ENCODE measurements at regions not wholly inside any gene's neighbourhood (a gene's known extent, or its start where the extent isn't known, plus 50 kb on each side); places are given as distances from the start of the nearest gene placed in this dataset.

DNA sequence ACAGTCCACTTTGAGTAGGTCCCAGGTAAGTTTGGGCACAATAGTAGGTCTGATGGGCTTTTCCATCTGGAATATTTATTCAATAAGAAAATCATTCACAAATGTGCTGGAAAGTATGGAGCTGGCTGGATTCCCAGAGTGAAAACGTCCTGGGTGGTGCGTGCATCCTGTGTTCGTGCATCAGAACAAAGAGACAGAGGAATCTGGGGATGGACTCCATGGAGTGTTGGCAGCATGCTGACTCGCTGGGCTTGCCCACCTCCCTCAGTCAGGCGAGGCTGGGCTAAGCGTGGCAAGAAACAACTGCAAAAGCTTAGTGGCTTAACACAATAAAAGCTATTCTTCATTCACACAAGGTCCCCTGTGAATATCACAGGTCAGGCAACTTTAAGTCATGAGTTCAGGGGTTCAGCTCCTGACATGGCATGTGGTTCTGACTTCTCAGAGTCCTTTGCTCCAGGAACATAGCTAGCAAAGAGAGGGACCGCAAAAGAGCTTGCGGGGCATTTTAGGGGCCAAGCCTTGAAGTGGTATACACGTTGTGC, 151.6 kb upstream of the ZNF644 start:
- no peaks in the 10 kb centered on the region for H3K4me1 ChIP-seq
- TF ChIP-seq POLR2A (IDR thresholded peaks at IDR 0.05) (no peak), POLR2AphosphoS5 (IDR thresholded peaks at IDR 0.05) (no peak), EP300 (IDR thresholded peaks at IDR 0.05) (no peak)
- TF ChIP-seq, protein P1, sequence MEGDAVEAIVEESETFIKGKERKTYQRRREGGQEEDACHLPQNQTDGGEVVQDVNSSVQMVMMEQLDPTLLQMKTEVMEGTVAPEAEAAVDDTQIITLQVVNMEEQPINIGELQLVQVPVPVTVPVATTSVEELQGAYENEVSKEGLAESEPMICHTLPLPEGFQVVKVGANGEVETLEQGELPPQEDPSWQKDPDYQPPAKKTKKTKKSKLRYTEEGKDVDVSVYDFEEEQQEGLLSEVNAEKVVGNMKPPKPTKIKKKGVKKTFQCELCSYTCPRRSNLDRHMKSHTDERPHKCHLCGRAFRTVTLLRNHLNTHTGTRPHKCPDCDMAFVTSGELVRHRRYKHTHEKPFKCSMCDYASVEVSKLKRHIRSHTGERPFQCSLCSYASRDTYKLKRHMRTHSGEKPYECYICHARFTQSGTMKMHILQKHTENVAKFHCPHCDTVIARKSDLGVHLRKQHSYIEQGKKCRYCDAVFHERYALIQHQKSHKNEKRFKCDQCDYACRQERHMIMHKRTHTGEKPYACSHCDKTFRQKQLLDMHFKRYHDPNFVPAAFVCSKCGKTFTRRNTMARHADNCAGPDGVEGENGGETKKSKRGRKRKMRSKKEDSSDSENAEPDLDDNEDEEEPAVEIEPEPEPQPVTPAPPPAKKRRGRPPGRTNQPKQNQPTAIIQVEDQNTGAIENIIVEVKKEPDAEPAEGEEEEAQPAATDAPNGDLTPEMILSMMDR (IDR thresholded peaks at IDR 0.05), result no peak
- H3K27me3 ChIP-seq, result peaks cover 50% of the 10 kb centered on the region
- H3K27ac ChIP-seq, result no peak overlapping the region
- no peak for ATAC-seq
- no peaks in the 10 kb centered on the region for H3K36me3 ChIP-seq
- 5 to 35% methylated on average over 4 to 9 of the region's 9 CpGs for WGBS, 2 donors (ENCODE audit: low coverage in 1 of 2)
- no peak overlapping the region for H3K4me3 ChIP-seq
- H3K9me3 ChIP-seq, result no peaks in the 10 kb centered on the region

DNA sequence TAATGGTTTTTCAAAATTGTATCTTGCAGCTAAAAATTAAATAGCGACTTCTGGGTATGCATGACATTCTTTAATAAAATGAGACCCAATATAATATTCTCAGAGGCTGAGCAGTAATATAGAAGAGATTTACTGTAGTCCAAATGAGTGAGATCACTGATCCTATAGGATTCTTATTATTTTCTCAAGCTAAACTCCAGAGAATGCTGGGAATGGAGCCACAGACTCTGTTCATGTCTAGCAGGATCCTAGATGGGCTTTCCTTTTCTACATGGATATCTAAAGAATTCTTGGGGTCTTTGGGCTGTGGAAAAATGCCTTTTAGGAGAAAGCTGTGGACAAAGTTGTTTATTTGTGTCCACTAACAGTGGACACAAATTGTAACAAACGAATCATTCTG, 150.7 kb upstream of the ZNF644 start:
- 38 to 83% methylated on average over 2 of the region's 2 CpGs for WGBS, 2 donors (ENCODE audit: low coverage in 1 of 2)
- ATAC-seq, result no peak
- H3K9me3 ChIP-seq, result no peaks in the 10 kb centered on the region
- H3K27me3 ChIP-seq, result peaks cover 50% of the 10 kb centered on the region
- no peak overlapping the region for H3K27ac ChIP-seq
- no peaks in the 10 kb centered on the region for H3K4me1 ChIP-seq
- no peak overlapping the region for H3K4me3 ChIP-seq
- TF ChIP-seq, protein P1 (IDR thresholded peaks at IDR 0.05), result no peak
- TF ChIP-seq POLR2A (IDR thresholded peaks at IDR 0.05), result no peak
- no peak for TF ChIP-seq POLR2AphosphoS5 (IDR thresholded peaks at IDR 0.05)
- no peak for TF ChIP-seq EP300 (IDR thresholded peaks at IDR 0.05)
- H3K36me3 ChIP-seq, result no peaks in the 10 kb centered on the region

DNA sequence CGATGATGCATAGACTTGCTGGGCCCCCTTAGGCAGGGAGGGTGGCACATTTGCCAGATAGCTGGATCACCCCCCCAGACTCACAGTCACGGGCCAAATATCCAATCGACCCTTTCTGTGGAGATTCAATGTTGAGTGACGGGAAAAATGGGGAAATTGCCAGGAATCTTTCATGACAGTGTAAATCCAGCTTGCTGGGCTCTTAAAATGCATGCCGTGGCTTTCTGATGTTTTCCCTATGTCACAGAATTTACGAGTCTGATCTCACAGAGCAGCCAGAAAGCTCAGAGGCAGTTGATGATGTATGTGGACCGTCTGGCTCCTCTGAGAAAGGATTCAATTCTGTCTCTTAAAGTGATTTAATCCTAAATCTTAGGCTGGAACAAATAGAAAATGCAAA, 150.1 kb upstream of the ZNF644 start:
- WGBS, 2 donors (ENCODE audit: low coverage in 1 of 2), result 25 to 32% methylated on average over 1 to 4 of the region's 7 CpGs

DNA sequence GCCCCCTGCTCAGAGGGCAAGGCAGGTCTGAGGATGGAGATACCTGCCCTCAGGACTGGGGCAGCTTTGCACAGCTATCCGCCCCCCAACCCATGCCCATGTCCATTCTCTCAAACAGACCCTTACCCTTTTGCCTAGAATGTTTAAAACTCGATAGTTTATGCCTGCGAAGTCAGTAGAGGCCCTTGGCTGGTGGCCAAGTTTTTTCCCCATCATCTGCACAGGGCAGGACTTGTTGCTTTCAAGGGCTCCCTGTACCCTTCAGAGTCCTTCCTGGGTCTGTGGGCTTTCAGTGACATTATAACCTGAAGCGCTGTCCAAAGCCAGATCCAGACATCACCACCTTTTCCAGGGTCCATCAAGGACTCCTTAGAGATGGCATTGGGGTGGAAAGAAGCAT, 148.7 kb upstream of the ZNF644 start:
- ATAC-seq, result no peak
- 40 to 50% methylated on average over 1 to 3 of the region's 4 CpGs for WGBS, 2 donors (ENCODE audit: low coverage in 1 of 2)
- no peak for TF ChIP-seq POLR2AphosphoS5 (IDR thresholded peaks at IDR 0.05)
- no peak for TF ChIP-seq EP300 (IDR thresholded peaks at IDR 0.05)
- TF ChIP-seq, protein P1 (IDR thresholded peaks at IDR 0.05), result no peak
- TF ChIP-seq POLR2A (IDR thresholded peaks at IDR 0.05), result no peak
- peaks cover 33% of the 10 kb centered on the region for H3K27me3 ChIP-seq
- H3K36me3 ChIP-seq, result no peaks in the 10 kb centered on the region
- no peaks in the 10 kb centered on the region for H3K4me1 ChIP-seq
- no peak overlapping the region for H3K27ac ChIP-seq
- no peaks in the 10 kb centered on the region for H3K9me3 ChIP-seq
- no peak overlapping the region for H3K4me3 ChIP-seq

More for the DNA sequence above, 150.1 kb upstream of the ZNF644 start:
- H3K27ac ChIP-seq, result no peak overlapping the region
- H3K36me3 ChIP-seq, result no peaks in the 10 kb centered on the region
- H3K4me3 ChIP-seq, result no peak overlapping the region
- peaks cover 46% of the 10 kb centered on the region for H3K27me3 ChIP-seq
- no peak for TF ChIP-seq POLR2AphosphoS5 (IDR thresholded peaks at IDR 0.05)
- no peak for TF ChIP-seq EP300 (IDR thresholded peaks at IDR 0.05)
- no peaks in the 10 kb centered on the region for H3K4me1 ChIP-seq
- H3K9me3 ChIP-seq, result no peaks in the 10 kb centered on the region
- ATAC-seq, result no peak

DNA sequence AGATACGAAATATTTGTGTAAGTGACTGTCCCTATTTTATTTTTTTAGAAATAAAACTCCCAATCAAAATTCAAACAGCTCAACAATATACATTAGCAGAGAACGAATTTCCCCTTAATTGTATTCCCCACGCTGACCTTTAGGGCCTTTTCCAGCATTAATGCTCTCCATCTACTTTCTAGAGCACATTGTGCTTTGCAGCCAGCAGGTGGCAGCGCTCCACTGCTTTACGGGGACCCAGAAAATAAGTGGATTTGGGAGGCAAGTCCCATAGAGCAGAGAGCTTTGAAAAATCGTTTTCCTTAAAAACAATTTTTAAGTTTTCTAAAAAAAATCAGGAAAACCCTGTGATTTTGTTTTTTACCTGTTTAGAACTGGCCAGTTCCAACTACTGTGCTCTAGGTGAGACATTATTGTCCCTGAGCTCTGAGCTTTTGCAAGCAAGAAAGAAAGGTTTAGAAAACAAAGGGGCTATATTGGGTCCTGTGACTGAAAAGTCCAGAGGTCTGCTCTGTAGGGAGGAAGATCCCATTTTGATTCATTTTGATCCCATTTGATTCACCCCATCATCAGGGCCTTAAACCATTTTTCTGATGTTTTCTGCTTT, 144.4 kb upstream of the ZNF644 start:
- peak; percentile 41 for ATAC-seq
- no peak overlapping the region for H3K27ac ChIP-seq
- WGBS, 2 donors (ENCODE audit: low coverage in 1 of 2), result 13 to 60% methylated on average over 1 to 6 of the region's 6 CpGs
- no peaks in the 10 kb centered on the region for H3K4me1 ChIP-seq
- TF ChIP-seq POLR2AphosphoS5 (IDR thresholded peaks at IDR 0.05) (no peak), EP300 (IDR thresholded peaks at IDR 0.05) (no peak), POLR2A (IDR thresholded peaks at IDR 0.05) (no peak)
- TF ChIP-seq, protein P1 (IDR thresholded peaks at IDR 0.05), result peak; percentile 22 to 69 (median 55)
- H3K4me3 ChIP-seq, result no peak overlapping the region
- no peaks in the 10 kb centered on the region for H3K36me3 ChIP-seq
- peaks cover 9% of the 10 kb centered on the region for H3K27me3 ChIP-seq
- H3K9me3 ChIP-seq, result no peaks in the 10 kb centered on the region

All from gastroesophageal sphincter (tissue), 4 donors.